DMS153 treated with DMSO at 0.1 percent for 48 hours (cell line): ENCODE measurements at regions not wholly inside any gene's neighbourhood (a gene's known extent, or its start where the extent isn't known, plus 50 kb on each side); places are given as distances from the start of the nearest gene placed in this dataset.

ENCODE experiments used
- DNase-seq: peaks from one replicate; lab custom pipeline; 2025; ENCODE audit not compliant: unreplicated experiment; lab: John Stamatoyannopoulos, UW

DNA sequence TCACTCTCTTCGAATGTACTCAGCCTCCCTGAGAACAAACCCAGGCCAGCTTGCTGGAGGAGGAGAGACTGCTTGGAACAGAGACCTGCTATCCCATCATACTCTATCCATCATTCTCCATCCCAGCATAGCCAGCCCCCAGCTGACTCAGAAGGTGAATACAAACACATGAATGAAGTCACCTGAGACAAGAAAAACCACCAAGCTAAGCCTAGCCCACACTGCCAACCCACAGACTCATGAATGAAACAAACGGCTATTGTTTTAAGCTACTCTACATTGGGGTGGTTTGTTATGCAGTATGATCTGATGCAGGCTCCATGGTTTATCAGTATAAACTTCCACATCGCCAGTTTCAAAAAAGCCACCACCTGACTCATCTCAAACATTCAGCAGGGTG, 395.6 kb downstream of the SETD4 start:
- no peak for DNase-seq

DNA sequence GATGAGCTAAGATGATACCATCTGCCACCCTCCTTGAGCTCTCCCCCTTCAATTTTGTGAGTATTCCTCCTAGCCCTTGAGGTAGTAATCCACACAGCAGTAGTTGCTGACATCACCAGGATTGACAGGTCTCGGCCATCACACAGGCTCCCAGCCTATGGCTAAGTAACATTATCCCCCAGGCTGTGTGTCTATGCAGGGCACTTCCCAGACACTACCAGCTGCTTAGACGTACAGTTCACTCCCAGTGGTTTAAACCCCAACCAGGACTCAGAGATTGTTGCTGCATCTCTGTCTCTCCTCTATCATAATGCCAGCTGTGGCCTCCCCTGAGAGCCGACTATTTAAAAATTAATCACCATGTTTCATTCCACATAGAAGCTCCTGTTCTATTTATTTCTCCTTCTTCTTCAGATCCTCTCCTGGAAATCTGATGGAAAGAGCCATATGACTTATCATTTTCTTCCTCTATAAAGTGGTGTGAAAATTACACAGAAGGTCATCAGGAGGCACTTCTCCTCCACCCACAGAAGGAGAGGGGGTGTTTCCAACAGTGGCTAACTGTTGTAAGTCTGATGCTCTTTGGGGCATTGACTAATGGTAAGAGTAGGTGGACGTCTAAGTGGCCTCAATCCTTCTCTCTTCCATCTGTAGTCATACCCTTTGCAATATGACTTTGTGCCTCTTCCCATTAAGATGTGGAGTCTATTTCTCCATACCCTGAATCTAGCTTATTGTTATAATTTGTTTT, 396.3 kb downstream of the SETD4 start:
- no peak for DNase-seq

DNA sequence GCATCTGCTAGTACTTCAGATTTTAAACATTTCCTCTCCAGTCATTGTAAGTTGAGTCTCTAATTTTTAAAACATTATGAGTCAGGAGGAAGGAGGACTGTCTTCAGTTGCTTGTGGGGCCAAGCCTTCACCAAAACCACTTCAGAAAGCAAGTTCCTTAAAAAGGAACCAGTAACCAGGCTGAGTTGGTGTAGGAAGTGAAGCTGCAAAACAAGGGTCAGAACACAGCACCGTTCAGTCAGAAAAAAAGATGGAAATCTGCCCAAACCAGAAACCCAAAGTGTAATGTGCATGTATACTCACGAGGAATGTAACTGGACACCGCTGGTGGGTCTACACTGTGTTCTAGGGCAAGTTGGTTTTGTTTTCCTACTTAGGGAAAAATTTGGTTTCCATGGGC, 402.1 kb downstream of the SETD4 start:
- DNase-seq: no peak

DNA sequence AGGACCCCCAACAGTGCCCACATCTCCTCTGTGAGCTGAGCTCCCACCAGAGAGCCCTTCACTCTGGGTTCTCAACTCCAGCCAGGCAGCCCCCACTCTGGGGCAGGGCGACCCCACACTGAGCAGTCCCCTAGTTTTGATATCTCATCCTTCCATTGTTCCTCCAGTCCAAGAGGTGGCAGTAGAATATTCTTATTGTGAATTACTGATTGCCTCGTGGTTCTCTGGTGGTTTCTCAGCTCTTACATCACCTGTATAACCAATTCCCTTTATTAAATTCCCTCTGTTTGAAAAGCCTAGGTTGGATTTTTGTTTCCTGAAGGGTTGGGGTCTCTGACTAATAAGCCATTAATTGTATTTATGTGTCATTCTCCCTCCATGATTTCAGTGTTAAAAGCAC, 407.5 kb downstream of the SETD4 start:
- DNase-seq: no peak

DNA sequence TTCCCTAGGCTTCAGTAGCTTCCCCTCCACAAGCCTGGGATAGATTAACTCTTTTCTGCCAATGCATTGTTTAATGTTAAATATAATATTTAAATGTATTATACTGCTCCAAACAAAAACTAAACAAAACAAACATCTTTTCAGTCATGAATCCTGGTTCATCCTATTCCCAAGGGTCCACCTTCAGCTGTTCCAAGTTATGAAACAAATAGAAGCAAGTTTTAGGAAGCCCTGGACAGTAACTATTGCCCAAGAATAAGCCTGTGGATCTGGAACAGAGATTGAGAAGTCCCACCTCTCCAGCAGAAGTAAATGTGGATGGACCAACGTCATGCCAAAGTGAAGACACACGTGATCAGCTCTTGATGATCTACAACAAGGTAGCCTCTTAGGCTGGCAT, 408.1 kb downstream of the SETD4 start:
- DNase-seq: no peak

DNA sequence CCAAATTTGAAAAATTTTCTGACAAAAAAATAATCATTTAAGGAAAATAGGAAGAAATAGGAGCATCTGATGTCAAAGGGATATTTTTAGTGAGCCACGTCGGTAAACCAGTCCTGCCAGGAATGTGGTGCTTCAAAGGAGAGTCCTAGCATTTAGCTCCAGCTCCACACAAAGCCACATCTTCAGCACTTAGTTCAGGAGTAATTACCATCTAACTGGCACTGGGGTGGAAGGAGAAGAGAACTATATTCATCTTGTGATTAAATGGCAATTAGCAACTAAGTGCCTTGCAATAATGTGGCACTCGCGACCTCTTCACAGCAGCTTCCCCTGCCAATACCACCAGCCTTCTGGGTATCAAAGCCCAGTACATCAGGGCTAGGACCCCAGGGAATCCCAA, 409.1 kb downstream of the SETD4 start:
- DNase-seq: no peak

DNA sequence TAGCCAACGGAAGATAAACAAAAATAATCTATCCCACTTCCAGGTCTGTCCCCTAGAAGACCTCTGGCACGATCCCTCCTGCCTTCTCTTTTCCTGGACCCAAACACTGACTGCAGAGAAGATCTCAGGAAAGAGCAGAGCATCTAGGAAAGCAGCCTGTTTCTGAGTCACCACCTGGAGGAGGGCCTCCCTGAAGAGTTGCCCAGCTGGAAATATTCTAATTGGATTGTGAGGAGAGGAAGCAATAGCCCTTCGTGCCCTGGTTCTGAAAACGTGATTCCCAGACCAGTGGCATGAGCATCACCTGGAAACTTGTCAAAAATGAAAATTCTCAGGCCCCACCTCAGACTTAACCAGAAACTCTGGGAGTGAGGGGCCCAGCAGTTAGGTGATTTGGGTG, 411.1 kb downstream of the SETD4 start:
- DNase-seq: no peak

DNA sequence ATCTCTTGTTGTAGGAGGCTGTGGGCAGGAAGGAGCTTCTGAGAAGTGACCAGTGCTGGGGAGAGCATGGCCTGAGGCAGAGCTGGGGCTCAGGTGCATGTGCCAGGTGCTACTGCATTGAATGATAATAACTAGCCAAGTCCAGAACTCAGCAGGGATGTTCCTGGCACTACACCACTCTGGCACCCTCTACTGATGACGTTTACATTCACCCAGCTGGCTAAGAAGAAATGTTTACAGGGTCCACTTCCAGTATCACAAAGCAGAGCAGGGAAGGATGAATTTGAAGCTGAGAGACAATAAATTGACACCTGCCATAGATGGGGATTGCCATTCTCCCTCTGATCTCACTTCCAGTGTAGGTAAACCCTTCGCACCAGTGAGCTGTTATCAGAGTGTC, 411.8 kb downstream of the SETD4 start:
- DNase-seq: peak; percentile 63

DNA sequence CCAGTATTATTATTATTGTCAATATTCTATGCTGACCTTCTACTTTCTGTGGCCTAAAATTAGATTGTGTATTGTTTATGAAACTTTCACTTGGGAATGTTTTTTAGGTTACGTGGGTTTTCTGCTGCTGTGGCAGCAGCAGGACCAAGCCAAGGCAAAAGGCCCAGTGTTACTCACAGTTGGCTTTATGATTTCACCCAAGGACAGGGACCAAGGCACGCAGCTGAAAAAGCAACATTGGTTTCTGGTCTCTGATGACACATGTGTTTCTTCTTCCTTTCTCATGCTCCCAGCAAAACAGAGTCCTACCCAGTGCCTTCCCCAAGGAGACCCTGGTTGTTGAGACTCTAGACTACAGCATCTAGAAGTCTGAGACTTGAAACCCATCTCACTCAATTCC, 413.7 kb downstream of the SETD4 start:
- DNase-seq: no peak

DNA sequence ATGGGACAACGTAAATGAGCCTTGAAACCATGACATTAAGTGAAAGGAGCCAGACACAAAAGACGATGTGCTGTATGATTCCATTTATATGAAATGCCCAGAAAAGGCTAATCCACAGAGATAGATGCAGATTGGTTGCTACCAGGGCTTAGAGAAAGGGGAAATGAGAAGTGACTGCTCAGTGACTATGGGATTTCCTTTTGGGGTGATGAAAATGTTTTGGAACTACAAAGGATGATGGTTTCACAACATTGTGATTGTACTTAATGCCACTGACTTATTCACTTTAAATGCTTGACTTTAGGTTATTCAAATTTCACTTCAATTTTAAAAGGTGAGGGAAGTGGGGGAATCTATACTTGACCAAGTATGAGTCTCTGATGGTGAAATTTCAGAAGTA, 414.3 kb downstream of the SETD4 start:
- DNase-seq: no peak

DNA sequence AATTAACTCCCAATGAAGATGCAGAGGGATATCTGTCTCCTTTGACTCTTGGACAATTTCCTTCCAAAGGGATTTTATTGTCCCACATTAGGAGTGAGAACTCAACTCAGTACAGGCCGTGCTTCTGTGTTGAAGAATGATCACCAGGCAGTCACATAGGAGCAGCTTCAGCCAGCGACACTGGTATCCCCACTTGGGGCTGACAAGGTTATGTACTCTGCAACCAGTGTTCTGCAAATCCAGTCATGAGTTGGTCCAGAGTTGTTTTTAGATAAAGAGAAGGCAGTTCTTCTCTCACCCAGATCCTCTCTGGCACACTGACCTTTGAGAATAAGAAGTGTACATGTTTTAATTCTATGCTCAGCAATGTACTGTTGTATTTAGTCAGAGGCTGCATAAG, 415.8 kb downstream of the SETD4 start:
- DNase-seq: no peak

DNA sequence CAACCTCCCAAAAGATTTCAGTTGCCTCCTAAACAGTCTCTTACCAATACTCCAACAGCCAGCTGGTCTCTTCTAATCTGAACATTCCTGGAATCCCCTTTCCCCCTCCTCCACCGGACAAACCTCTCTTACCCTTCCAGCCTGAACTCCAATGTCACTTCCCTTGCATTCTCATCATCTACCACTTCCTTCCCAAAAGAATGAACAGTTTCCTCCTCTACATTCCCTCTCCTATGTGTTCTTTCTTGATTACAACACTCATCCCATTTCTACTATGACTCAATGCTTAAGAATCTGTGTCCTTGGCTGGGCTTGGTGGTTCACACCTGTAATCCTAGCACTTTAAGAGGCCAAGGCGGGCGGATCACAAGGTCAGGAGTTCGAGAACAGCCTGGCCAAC, 417.1 kb downstream of the SETD4 start:
- no peak for DNase-seq

DNA sequence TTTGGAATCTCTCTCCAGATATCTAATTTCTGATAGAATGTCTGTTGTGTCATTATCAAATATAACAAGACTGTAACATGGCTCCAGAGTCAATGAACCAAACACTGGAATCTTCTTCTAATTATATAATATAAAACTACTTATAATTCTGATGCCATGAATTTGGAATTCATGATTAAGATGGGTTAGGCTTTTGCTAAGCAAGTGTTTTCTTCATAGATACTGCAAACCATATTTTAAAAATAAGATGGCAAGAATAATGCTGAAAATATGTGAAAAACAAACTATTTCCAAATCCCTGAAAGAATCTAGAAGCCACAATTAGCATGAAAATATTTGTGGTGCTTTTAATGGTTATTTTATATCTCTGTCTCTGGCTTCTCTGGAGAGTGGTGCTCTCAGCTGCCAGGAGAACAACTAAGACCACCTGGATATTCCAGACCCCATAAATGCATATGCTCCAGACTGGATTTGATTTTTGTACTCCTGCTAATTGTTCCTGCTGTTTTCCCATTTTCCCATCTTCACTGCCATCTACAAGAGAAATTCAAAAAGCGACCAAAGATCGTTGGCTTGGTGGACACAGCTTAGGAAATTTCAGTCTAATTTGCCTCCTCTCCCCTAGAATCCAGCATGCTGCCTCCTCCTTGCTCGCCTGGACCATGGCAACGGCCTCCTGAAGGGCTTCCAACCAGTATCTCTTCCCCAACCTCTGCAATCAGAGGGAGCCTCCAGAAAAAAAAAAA, 418.9 kb downstream of the SETD4 start:
- no peak for DNase-seq

DNA sequence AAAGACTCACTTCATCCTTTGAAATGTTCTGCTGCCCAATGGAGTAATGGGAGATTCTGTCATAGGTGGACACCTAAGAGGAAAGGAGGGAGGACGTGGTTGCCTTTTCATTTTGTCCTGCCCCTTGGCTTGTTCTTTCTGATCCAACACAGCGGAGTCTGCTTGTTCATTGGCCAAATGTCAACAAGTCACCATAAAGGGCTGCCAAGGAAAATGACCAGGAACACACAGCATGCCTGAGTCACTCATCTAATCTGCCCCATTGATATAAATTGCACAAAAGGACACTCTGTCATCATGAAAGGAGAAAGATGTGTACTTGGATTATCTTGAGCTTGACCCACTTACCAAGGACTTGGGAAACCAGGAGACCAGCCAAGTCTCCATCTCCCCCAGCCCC, 422.9 kb downstream of the SETD4 start:
- DNase-seq: no peak

DNA sequence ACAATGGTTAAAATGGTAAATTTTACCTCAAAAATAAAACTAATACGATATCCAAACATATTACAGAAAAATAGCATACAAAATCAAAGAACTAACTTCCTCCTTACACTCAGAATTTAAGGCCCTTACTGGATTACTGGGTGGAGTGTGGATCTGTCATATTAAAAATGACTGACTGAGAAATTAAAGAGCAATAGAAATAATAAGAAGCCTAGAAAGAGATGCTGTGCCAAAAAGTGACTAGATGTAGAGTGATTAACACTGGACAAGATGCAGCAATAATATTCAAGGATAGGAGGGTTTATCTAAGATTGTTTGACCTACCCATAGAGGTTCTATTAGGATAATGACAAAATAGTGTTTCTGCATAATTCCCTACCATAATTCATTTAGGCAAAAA, 424.3 kb downstream of the SETD4 start:
- no peak for DNase-seq

DNA sequence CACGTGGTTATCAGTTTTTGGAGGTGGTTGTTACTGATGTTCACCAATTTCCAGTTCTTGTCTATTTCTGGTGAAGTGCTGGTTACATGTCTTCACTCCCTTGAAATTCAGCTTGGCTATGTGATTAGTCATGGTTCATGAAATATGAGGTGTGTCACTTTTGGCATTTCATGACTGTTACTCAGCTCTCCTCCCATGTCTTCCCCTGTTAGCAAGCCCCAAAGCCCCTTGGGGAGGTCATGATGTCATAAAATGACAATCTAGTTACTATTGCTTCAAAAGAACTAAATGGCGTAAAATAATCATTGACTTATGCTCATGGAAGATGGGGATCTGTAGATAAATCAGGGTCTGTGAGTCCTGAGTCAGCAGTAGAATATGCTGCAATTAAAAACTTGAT, 425.1 kb downstream of the SETD4 start:
- no peak for DNase-seq

DNA sequence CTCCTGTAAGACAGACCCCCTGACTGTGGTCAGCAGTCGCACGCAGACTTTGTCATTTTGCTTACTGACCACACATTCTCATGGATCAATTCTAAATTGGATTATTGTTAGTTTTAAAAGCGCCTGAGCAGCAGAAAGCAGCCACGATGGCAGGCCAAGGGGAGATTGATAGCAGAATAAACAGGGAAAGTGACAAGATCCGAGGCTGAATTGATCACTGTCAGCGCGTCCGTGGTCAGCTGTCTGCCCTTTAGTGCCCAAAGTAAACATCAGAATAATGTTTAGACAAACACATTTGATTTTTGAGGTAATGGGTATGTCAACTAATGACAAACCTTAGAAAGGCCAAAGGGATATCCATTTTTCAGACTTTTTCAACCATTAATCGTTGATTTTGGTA, 426.8 kb downstream of the SETD4 start:
- DNase-seq: no peak

DNA sequence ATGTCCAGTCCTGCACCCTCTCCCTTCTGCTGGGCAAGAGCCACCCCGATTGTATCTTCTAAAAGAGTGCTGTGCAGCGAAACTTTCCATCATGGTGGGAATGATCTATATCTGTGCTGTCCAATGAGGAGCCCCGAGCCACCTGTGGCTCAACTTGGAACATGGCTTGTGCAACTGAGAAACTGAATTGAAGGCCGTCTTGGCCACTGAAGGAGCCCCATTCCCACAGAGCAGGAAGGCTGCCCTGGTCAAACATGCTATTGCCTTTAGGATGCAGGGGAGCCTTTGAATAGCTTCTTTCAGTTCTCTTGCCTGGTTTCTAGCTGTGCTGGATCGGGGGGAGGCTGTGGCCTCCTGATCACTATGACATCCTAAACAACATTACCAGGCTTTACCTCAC, 427.6 kb downstream of the SETD4 start:
- no peak for DNase-seq

DNA sequence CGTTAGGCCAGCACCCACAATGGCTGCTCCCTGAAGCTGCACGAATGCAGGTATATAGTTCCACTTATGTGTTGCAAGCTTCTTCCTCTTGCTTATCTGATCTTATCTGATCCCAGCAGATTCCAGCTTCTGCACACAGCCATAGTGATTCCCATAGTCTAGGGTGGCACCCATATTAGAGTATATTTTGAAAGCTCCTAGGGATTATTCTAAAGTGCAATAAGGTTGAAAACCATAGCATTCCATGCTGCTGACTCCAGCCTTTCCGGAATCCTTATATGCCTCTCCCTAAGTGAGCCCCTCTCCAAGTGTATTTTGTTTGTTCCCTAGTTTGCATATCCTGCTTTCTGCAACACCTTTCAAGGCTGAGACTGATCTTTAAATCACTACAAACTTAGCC, 432.0 kb downstream of the SETD4 start:
- no peak for DNase-seq

DNA sequence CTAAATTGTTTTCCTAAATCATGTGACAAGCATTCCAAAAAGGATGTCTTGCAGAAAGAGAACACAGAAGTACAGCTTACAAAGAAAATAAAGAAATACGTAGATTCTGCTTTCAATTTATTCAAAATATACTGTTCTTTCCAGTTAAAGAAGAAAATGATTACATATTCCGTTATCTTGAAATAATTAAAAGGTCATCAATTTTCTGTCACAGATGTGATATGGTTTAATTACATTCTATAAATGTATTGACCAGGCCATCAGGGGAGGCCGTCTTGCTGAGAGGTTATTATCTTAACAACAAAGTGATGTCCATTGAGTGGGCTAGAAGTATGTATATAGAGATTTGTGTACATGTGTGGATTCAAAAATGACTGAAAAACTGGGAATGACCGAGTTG, 432.9 kb downstream of the SETD4 start:
- DNase-seq: no peak

DNA sequence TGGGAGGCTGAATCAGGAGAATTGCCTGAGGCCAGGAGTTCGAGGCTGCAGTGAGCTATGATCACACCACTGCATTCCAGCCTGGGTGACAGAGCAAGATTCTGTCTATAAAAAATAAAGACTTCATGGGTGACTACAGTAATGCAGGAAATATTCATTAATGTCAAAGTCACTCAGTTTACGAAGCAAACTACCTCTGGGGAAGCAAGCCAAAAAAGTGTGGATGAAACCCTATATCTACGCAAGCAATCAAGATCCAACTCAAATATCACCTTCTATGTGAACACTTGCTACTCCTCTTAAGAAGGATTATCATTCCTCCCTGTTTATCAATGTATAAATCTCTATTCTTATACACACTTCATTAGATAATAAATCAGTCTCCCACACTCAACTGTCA, 434.8 kb downstream of the SETD4 start:
- DNase-seq: no peak

DNA sequence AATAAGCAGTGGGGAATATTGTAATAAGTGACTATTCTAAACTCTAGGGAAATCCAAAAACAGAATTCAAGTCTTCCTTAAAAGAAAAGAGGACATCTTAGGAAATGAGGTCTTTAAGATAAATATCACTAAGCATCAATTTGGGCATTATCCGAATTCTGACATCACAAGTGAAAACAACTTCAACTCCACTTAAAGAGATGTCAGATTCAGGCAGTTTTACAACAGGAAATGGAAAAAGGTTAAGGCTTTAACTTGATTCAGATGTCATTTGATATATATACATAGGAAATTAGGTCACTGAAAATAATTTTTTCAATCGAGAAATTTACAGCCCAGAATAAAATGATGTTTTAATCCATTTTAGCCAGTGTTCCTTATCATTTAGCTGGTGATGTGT, 435.4 kb downstream of the SETD4 start:
- DNase-seq: no peak

DNA sequence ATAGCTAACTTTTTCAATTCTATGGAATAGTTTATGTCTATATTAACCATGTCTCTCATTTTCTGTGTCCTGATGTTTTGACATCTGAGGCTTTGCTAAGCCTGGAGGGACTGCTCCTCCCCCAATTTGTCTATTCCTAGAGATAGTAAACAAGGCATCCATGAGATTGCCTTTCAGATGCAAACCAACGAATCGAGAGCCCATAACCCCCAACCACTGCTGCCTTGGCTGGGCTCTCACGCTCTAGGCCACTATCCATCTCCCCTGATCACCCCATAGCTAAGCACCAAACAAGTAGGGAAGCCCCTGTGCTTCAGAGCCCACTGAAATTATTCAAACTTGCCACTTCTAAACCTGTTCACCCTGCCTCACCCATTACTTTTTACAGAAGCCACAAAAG, 437.7 kb downstream of the SETD4 start:
- no peak for DNase-seq
